ENCODE measurements at regions not wholly inside any gene's neighbourhood (a gene's known extent, or its start where the extent isn't known, plus 50 kb on each side); places are given as distances from the start of the nearest gene placed in this dataset.

DNA sequence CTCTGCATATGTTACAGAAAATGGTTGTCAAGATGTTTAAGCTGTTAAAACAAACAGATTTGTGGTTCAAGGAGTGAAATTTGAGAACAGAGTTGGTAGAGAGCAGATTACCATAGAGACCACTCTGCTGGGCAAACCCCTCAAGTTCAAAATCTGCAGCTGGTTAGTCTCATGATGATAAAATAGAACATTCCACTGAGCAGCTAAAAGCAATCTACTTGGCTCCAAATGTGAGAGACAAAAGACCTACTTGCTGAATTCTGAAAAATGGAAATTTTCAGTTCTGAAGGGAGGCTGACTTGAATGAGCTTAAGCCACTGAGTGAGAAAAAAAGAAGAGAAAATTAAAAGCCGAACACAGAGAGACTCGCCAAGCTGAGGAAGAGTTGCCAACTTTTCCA, 519.3 kb downstream of the NOVA1 start:
- TF ChIP-seq, protein P1, sequence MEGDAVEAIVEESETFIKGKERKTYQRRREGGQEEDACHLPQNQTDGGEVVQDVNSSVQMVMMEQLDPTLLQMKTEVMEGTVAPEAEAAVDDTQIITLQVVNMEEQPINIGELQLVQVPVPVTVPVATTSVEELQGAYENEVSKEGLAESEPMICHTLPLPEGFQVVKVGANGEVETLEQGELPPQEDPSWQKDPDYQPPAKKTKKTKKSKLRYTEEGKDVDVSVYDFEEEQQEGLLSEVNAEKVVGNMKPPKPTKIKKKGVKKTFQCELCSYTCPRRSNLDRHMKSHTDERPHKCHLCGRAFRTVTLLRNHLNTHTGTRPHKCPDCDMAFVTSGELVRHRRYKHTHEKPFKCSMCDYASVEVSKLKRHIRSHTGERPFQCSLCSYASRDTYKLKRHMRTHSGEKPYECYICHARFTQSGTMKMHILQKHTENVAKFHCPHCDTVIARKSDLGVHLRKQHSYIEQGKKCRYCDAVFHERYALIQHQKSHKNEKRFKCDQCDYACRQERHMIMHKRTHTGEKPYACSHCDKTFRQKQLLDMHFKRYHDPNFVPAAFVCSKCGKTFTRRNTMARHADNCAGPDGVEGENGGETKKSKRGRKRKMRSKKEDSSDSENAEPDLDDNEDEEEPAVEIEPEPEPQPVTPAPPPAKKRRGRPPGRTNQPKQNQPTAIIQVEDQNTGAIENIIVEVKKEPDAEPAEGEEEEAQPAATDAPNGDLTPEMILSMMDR (conservative IDR thresholded peaks at IDR 0.05; ENCODE audit: low read depth, low read length): no peak
- no peak for TF ChIP-seq EZH2 (IDR thresholded peaks at IDR 0.05; ENCODE audit: borderline replicate concordance, low read depth, low read length, poor library complexity, severe bottlenecking)
- CTCF ChIA-PET: no interaction called here
- Histone ChIP-seq H3K4me1 (ENCODE audit: insufficient read depth, low read length, poor library complexity, severe bottlenecking) (no peaks in the 10 kb centered on the region), H3K36me3 (ENCODE audit: insufficient read depth, low read length, poor library complexity, severe bottlenecking) (no peaks in the 10 kb centered on the region), H3K27me3 (replicated peaks; ENCODE audit: insufficient read depth, low read depth, low read length, poor library complexity) (no peaks in the 10 kb centered on the region), H3K4me3 (ENCODE audit: low read depth, low read length, poor library complexity, severe bottlenecking) (no peak overlapping the region), H3K27ac (ENCODE audit: low read depth, low read length, poor library complexity, severe bottlenecking) (no peak overlapping the region), H3K9me3 (ENCODE audit: low read depth, low read length, poor library complexity, severe bottlenecking) (no peaks in the 10 kb centered on the region)
- BruUV-seq (replicated peaks): no TSS peak
- intact Hi-C loops (cut with micrococcal nuclease; ENCODE audit: unreplicated experiment): no loop called here
- POLR2A ChIA-PET (ENCODE audit: low non-redundant PET): no interaction called here
- no peak for DNase-seq (ENCODE audit: low spot score)

GRCh38 chr14:26074892-26075291, 522.9 kb downstream of the NOVA1 start:
- Histone ChIP-seq H3K4me1 (ENCODE audit: insufficient read depth, low read length, poor library complexity, severe bottlenecking) (no peaks in the 10 kb centered on the region), H3K27ac (ENCODE audit: low read depth, low read length, poor library complexity, severe bottlenecking) (no peak overlapping the region), H3K36me3 (ENCODE audit: insufficient read depth, low read length, poor library complexity, severe bottlenecking) (no peaks in the 10 kb centered on the region), H3K9me3 (ENCODE audit: low read depth, low read length, poor library complexity, severe bottlenecking) (no peaks in the 10 kb centered on the region), H3K27me3 (replicated peaks; ENCODE audit: insufficient read depth, low read depth, low read length, poor library complexity) (no peaks in the 10 kb centered on the region), H3K4me3 (ENCODE audit: low read depth, low read length, poor library complexity, severe bottlenecking) (no peak overlapping the region)
- CTCF ChIA-PET: no interaction called here
- TF ChIP-seq, protein P1 (conservative IDR thresholded peaks at IDR 0.05; ENCODE audit: low read depth, low read length): no peak
- TF ChIP-seq EZH2 (IDR thresholded peaks at IDR 0.05; ENCODE audit: borderline replicate concordance, low read depth, low read length, poor library complexity, severe bottlenecking): no peak
- no TSS peak for BruUV-seq (replicated peaks)
- POLR2A ChIA-PET (ENCODE audit: low non-redundant PET): no interaction called here
- no peak for DNase-seq (ENCODE audit: low spot score)
- intact Hi-C loops (cut with micrococcal nuclease; ENCODE audit: unreplicated experiment): no loop called here

DNA sequence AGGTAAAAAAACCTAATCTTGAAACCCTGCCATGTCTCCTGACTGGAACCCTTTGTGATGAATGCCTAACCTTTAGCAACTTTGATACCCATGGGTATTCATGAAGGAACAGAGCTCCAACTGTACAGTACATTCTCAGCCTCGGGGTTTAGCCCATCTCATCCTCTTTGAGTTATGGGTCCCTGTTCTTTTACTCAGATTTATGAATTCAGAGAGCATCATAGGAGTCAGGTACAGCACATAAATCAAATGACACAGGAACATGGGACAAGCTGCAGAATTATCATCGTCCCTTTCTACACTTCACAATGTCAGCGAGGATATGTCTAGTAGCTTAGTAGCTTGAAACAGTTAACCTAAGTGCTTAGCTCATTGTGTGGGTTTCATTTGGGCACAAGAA, 527.4 kb downstream of the NOVA1 start:
- POLR2A ChIA-PET (ENCODE audit: low non-redundant PET): no interaction called here
- peaks cover 5% of the 10 kb centered on the region for H3K4me1 ChIP-seq (ENCODE audit: insufficient read depth, low read length, poor library complexity, severe bottlenecking)
- TF ChIP-seq, protein P1 (conservative IDR thresholded peaks at IDR 0.05; ENCODE audit: low read depth, low read length): no peak
- TF ChIP-seq EZH2 (IDR thresholded peaks at IDR 0.05; ENCODE audit: borderline replicate concordance, low read depth, low read length, poor library complexity, severe bottlenecking): no peak
- no peaks in the 10 kb centered on the region for H3K36me3 ChIP-seq (ENCODE audit: insufficient read depth, low read length, poor library complexity, severe bottlenecking)
- BruUV-seq (replicated peaks): no TSS peak
- no peaks in the 10 kb centered on the region for H3K27me3 ChIP-seq (replicated peaks; ENCODE audit: insufficient read depth, low read depth, low read length, poor library complexity)
- intact Hi-C loops (cut with micrococcal nuclease; ENCODE audit: unreplicated experiment): no loop called here
- CTCF ChIA-PET: no interaction called here
- H3K4me3 ChIP-seq (ENCODE audit: low read depth, low read length, poor library complexity, severe bottlenecking): no peak overlapping the region
- H3K27ac ChIP-seq (ENCODE audit: low read depth, low read length, poor library complexity, severe bottlenecking): no peak overlapping the region
- DNase-seq (ENCODE audit: low spot score): no peak
- no peaks in the 10 kb centered on the region for H3K9me3 ChIP-seq (ENCODE audit: low read depth, low read length, poor library complexity, severe bottlenecking)

All from A673 (cell line).